NB4 (cell line): ENCODE measurements at regions not wholly inside any gene's neighbourhood (a gene's known extent, or its start where the extent isn't known, plus 50 kb on each side); places are given as distances from the start of the nearest gene placed in this dataset.

Experiments
- CTCF ChIP-seq: IDR thresholded peaks from one replicate; pipeline ENCODE4 v1.5.1; 2012; ENCODE audit warnings: low read depth, low read length
- MYC ChIP-seq: IDR thresholded peaks from 2 replicates; pipeline ENCODE4 v1.6.1; 2011; ENCODE audit warnings: low read depth, low read length
- POLR2A ChIP-seq: IDR thresholded peaks from 2 replicates; pipeline ENCODE4 v1.6.1; 2011; ENCODE audit warnings: mild to moderate bottlenecking; ENCODE audit not compliant: insufficient read length; ENCODE audit errors: extremely low read depth

GRCh38 chr2:239731422-239731821 lies 293.7 kb downstream of the NDUFA10 start:
- TF ChIP-seq POLR2A (no peak), CTCF (no peak), MYC (no peak)
